GM18873 (cell line): ENCODE measurements at regions not wholly inside any gene's neighbourhood (a gene's known extent, or its start where the extent isn't known, plus 50 kb on each side); places are given as distances from the start of the nearest gene placed in this dataset.

ENCODE experiments used
- ATAC-seq: cut with Tn5 transposase; IDR thresholded peaks from one replicate; pipeline ENCODE4 v1.9.1; 2021; ENCODE audit warnings: mild to moderate bottlenecking, moderate library complexity, moderate number of reproducible peaks; ENCODE audit not compliant: unreplicated experiment, low FRiP score

GRCh38 chr6:130754786-130755367 is 72.3 kb upstream of the SMLR1 start:
- no peak for ATAC-seq

- no peak for ATAC-seq
Measured at GRCh38 chr6:130755368-130756034, 71.7 kb upstream of the SMLR1 start.

DNA sequence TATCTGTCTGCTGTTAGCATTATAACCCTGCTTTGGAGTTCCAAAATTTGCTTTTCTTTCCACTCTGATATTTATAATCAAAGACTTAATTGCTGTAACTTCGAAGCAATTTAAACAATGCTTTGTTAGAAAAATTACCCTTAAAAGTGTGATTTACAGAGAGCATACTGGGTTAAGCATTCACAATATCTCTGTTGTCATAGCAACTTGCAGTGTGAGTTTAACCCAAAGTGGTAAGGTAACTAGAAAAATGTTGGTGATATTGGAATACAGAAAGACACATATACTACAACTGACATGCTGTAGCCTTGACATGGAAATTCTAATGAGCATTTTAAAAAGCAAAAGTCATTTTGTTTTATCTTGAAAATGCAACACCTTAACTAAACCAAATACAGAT is 70.4 kb upstream of the SMLR1 start:
- no peak for ATAC-seq

- no peak for ATAC-seq
Measured at GRCh38 chr6:130758813-130759212, 68.4 kb upstream of the SMLR1 start.

GRCh38 chr6:130760006-130760405 is 67.2 kb upstream of the SMLR1 start:
- ATAC-seq, result no peak

DNA sequence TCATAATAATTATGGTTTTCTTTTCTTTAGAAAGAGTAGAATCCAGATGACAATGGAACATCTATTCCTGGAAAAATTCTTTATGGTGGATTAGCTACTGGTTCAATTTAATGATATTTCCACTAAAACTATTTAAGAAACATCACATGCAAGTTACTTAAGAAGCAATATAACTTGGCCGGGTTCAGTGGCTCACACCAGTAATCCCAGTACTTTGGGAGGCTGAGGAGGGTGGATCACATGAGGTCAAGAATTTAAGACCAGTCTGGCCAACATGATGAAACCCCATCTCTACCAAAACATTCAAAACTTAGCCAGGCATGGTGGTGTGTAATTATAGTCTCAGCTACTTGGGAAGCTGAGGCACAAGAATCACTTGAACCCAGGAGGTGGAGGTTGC is 65.9 kb upstream of the SMLR1 start:
- ATAC-seq, result no peak

- no peak for ATAC-seq
Measured at GRCh38 chr6:130765181-130765727, 62.0 kb upstream of the SMLR1 start.

- ATAC-seq, result no peak
Measured at GRCh38 chr6:130766239-130767144, 60.7 kb upstream of the SMLR1 start.

- ATAC-seq, result no peak
Measured at GRCh38 chr6:130769861-130770260, 57.3 kb upstream of the SMLR1 start.

DNA sequence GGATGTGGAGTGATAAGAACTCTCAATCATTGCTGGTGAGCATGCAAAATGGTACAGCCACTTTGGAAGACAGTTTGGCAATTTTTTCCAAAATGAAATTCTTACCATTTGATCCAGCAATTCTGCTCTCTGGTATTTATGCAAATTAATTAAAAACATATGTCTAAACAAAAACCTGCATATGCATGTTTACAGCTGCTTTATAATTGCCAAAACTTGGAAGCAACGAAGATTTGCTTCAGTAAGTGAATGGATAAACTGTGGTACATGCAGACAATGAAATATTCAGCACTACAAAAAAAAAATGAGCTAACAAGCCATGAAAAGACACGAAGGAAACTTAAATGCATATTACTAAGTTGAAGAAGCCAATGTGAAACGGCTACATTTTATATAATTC is 55.5 kb upstream of the SMLR1 start:
- ATAC-seq, result no peak

DNA sequence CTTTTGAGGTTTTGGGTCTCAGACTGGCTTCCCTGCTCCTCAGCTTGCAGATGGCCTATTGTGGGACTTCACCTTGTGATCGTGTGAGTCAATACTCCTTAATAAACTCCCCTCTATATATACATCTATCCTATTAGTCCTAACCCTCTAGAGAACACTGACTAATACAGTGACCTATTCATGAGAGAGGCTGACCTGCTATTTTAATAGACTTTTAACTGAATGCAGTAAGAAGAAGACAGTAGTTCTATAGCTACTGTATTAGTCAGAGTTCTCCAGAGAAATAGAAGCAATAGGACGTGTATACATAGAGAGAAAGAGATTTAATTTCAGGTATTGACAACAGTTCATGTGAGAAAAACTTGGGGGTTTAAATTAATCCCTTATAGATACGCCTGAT is 53.3 kb upstream of the SMLR1 start:
- no peak for ATAC-seq

DNA sequence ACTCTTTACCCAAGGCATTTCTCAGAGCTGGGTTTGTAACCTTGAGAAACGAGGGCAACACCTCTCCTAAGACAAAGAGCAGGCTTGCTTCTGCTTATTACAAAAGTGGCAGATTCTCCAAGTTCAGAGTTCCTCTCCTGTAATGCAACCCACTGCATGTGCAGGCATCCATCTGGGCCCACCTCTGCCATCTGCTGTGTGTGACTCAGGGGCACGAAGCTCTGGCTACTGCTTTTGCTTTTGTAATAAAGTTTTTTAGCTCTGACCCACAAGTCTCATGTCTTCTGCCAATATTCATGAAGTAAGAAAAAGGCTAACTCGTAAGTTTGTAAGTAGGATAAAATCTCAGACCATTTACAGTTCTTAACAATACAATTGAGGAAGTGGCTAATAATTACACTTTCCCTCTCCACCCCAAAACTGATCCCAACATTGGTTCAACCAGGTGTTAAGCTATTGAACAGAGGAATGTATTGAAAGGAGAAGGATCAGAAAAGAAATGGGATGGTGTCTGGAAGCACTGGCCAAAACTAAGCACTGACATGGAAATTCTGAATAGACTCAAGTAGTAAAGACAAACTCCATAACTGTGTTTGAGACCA is 51.7 kb upstream of the SMLR1 start:
- ATAC-seq, result no peak

- ATAC-seq, result peak; percentile 94
Measured at GRCh38 chr6:130776287-130776925, 50.8 kb upstream of the SMLR1 start.
